AG09309 (cell line): ENCODE measurements at regions not wholly inside any gene's neighbourhood (a gene's known extent, or its start where the extent isn't known, plus 50 kb on each side); places are given as distances from the start of the nearest gene placed in this dataset.

ENCODE experiments used
- DNase-seq: peaks from one replicate; pipeline ENCODE4 v3.0.0-alpha.2; 2010; ENCODE audit warnings: low read depth
- H3K4me3 ChIP-seq: 2 replicates; pipeline ENCODE4 v1.5.1; 2011; ENCODE audit warnings: mild to moderate bottlenecking, low read depth, low read length, moderate library complexity; ENCODE audit not compliant: control insufficient read depth
- TF ChIP-seq, protein P1 (sequence below): IDR thresholded peaks from 2 replicates; pipeline ENCODE4 v1.5.1; 2011; ENCODE audit warnings: mild to moderate bottlenecking, low read depth, low read length, inconsistent platforms; ENCODE audit not compliant: insufficient read depth, control insufficient read depth; ENCODE audit errors: missing control alignments

DNA sequence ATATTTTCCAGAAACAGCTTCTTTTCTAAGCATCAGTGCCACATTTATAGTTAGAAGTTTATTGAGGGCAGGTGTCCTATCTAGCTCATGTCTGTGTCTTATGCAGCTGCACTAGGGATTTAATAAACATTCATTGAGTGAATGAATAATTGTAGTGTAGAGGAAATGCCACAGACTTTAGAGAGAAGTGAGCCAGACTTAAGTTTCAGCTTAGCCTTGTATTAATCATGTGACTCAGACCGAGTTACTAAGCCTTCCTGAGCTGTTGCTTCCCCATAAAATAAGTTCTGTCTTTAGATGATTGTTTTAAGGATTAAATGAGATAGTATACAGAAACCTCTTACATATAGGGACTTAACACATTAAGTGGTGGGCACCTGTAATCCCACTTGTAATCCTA, 236.1 kb upstream of the DDHD1 start:
- DNase-seq, result no peak
- TF ChIP-seq, protein P1, sequence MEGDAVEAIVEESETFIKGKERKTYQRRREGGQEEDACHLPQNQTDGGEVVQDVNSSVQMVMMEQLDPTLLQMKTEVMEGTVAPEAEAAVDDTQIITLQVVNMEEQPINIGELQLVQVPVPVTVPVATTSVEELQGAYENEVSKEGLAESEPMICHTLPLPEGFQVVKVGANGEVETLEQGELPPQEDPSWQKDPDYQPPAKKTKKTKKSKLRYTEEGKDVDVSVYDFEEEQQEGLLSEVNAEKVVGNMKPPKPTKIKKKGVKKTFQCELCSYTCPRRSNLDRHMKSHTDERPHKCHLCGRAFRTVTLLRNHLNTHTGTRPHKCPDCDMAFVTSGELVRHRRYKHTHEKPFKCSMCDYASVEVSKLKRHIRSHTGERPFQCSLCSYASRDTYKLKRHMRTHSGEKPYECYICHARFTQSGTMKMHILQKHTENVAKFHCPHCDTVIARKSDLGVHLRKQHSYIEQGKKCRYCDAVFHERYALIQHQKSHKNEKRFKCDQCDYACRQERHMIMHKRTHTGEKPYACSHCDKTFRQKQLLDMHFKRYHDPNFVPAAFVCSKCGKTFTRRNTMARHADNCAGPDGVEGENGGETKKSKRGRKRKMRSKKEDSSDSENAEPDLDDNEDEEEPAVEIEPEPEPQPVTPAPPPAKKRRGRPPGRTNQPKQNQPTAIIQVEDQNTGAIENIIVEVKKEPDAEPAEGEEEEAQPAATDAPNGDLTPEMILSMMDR, result no peak
- H3K4me3 ChIP-seq, result no peak overlapping the region

DNA sequence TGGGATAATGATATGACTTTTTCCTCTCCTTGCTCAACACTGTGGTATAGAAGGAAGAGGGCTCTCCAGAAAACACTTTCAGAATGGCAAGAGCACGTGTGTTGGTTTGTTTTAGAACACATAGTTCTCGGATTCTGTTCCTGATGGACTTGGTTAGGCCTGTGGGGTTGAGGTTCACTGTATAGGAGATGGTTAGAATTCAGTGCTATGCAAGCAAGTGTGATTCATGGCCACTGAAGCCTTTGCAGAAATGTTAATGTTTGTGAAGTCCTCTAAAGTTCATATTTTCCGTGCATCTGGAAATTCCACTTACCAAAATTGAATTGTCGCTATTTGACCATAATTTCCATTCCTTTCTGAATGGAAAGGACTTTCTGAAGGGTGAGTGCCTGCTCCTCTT, 233.2 kb upstream of the DDHD1 start:
- no peak overlapping the region for H3K4me3 ChIP-seq
- DNase-seq, result no peak
- TF ChIP-seq, protein P1, result no peak

- TF ChIP-seq, protein P1, result no peak
- no peak overlapping the region for H3K4me3 ChIP-seq
- DNase-seq, result no peak
These were observed 231.4 kb upstream of the DDHD1 start for GRCh38 chr14:53384536-53384935.

- no peak for DNase-seq
- TF ChIP-seq, protein P1, result no peak
- H3K4me3 ChIP-seq, result no peak overlapping the region
These were observed 230.9 kb upstream of the DDHD1 start for GRCh38 chr14:53384073-53384472.

- DNase-seq, result no peak
- no peak overlapping the region for H3K4me3 ChIP-seq
- TF ChIP-seq, protein P1, result no peak
These were observed 228.8 kb upstream of the DDHD1 start for GRCh38 chr14:53381895-53382294.

DNA sequence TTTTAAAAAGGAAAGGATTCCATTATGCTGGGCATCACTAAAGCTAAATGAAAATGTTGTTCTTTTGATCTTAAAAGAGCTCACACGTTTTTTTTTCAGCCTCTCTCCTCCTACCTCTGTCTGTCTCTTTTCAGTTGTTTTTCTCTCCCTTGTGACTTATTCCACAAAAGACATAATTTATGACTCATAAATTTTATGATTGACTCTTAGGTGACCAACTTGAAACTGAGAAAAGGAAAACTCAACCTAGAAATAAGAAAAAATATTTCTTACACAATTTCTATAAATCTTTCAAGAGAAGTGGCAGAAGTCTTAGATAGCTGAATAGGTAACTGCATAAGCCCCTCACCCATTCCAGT, 227.7 kb upstream of the DDHD1 start:
- no peak for DNase-seq
- TF ChIP-seq, protein P1, result no peak
- H3K4me3 ChIP-seq, result no peak overlapping the region
